ENCODE measurements at regions not wholly inside any gene's neighbourhood (a gene's known extent, or its start where the extent isn't known, plus 50 kb on each side); places are given as distances from the start of the nearest gene placed in this dataset.

GRCh38 chr14:94925416-94926173, 155.7 kb upstream of the GSC start:
- TF ChIP-seq ZFP3 (CRISPR knock-in tag; IDR thresholded peaks at IDR 0.05) (no peak), OSR1 (CRISPR knock-in tag; IDR thresholded peaks at IDR 0.05) (no peak), PATZ1 (CRISPR knock-in tag; IDR thresholded peaks at IDR 0.05; ENCODE audit: borderline replicate concordance) (no peak), BACH2 (CRISPR knock-in tag; IDR thresholded peaks at IDR 0.05; ENCODE audit: borderline replicate concordance) (no peak)
